CD4-positive, alpha-beta T cell treated with Interleukin-15 for 4 hours (primary cell): ENCODE measurements at regions not wholly inside any gene's neighbourhood (a gene's known extent, or its start where the extent isn't known, plus 50 kb on each side); places are given as distances from the start of the nearest gene placed in this dataset.

Experiments used
- DNase-seq: peaks from one replicate; pipeline ENCODE4 v3.0.0-alpha.2; 2020; ENCODE audit warnings: low spot score

GRCh38 chr10:10642189-10642588 lies 375.5 kb upstream of the CELF2 start:
- DNase-seq = no peak

- DNase-seq = no peak
Measured at GRCh38 chr10:10642751-10643150, 374.9 kb upstream of the CELF2 start.

- no peak for DNase-seq
Measured at GRCh38 chr10:10644008-10644646, 373.5 kb upstream of the CELF2 start.

- DNase-seq = no peak
Measured at GRCh38 chr10:10644676-10645385, 372.8 kb upstream of the CELF2 start.

- no peak for DNase-seq
Measured at GRCh38 chr10:10647331-10647730, 370.3 kb upstream of the CELF2 start.

GRCh38 chr10:10657139-10657760 lies 360.4 kb upstream of the CELF2 start:
- no peak for DNase-seq

- DNase-seq = no peak
Measured at GRCh38 chr10:10658172-10658785, 359.4 kb upstream of the CELF2 start.

GRCh38 chr10:10660054-10660453 lies 357.6 kb upstream of the CELF2 start:
- no peak for DNase-seq

GRCh38 chr10:10661176-10661575 lies 356.5 kb upstream of the CELF2 start:
- DNase-seq = no peak

GRCh38 chr10:10662716-10663408 lies 354.8 kb upstream of the CELF2 start:
- no peak for DNase-seq

- DNase-seq = no peak
Measured at GRCh38 chr10:10663622-10664021, 354.1 kb upstream of the CELF2 start.

GRCh38 chr10:10665750-10666149 lies 351.9 kb upstream of the CELF2 start:
- no peak for DNase-seq

- DNase-seq = no peak
Measured at GRCh38 chr10:10667466-10667865, 350.2 kb upstream of the CELF2 start.

GRCh38 chr10:10676972-10677371 lies 340.7 kb upstream of the CELF2 start:
- DNase-seq = no peak

GRCh38 chr10:10677479-10677878 lies 340.2 kb upstream of the CELF2 start:
- DNase-seq = no peak

- no peak for DNase-seq
Measured at GRCh38 chr10:10680496-10680895, 337.2 kb upstream of the CELF2 start.

GRCh38 chr10:10684972-10685371 lies 332.7 kb upstream of the CELF2 start:
- no peak for DNase-seq

- DNase-seq = no peak
Measured at GRCh38 chr10:10685566-10685965, 332.1 kb upstream of the CELF2 start.

- DNase-seq = no peak
Measured at GRCh38 chr10:10687751-10688150, 329.9 kb upstream of the CELF2 start.

GRCh38 chr10:10699427-10699826 lies 318.2 kb upstream of the CELF2 start:
- DNase-seq = no peak

GRCh38 chr10:10701084-10701611 lies 316.5 kb upstream of the CELF2 start:
- no peak for DNase-seq

- no peak for DNase-seq
Measured at GRCh38 chr10:10702211-10702610, 315.5 kb upstream of the CELF2 start.
